ENCODE measurements at regions not wholly inside any gene's neighbourhood (a gene's known extent, or its start where the extent isn't known, plus 50 kb on each side); places are given as distances from the start of the nearest gene placed in this dataset.

DNA sequence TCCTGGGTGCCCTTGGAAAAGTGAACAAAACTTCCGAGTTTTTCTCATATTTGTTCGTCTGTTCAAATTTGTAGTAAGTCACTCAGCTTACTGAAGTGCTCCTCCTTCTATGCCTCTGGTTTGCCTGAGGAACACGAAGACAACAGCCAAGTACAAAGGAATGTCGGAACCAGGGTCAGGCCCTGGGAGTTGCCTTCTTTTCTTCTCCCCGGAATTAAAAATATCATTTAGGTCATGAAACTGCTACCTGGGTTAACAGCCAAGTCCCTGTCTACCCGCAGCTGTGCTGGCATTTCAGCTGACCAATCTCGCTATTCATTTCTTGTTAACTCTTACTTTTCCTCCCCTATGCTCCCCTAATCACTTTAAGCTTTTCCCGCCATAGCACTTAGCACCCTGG is 137.6 kb upstream of the TEX13D start:
- TF ChIP-seq POLR2AphosphoS5 (IDR thresholded peaks at IDR 0.05), result no peak
- TF ChIP-seq, protein P1, sequence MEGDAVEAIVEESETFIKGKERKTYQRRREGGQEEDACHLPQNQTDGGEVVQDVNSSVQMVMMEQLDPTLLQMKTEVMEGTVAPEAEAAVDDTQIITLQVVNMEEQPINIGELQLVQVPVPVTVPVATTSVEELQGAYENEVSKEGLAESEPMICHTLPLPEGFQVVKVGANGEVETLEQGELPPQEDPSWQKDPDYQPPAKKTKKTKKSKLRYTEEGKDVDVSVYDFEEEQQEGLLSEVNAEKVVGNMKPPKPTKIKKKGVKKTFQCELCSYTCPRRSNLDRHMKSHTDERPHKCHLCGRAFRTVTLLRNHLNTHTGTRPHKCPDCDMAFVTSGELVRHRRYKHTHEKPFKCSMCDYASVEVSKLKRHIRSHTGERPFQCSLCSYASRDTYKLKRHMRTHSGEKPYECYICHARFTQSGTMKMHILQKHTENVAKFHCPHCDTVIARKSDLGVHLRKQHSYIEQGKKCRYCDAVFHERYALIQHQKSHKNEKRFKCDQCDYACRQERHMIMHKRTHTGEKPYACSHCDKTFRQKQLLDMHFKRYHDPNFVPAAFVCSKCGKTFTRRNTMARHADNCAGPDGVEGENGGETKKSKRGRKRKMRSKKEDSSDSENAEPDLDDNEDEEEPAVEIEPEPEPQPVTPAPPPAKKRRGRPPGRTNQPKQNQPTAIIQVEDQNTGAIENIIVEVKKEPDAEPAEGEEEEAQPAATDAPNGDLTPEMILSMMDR (IDR thresholded peaks at IDR 0.05), result no peak
- no peak for TF ChIP-seq POLR2A (IDR thresholded peaks at IDR 0.05)
